ENCODE measurements at regions not wholly inside any gene's neighbourhood (a gene's known extent, or its start where the extent isn't known, plus 50 kb on each side); places are given as distances from the start of the nearest gene placed in this dataset.

- TF ChIP-seq CTCF (conservative IDR thresholded peaks at IDR 0.05): no peak
Measured at GRCh38 chr13:86447479-86447878, 648.3 kb upstream of the SLITRK6 start.

GRCh38 chr13:86462011-86462410 is 662.8 kb upstream of the SLITRK6 start:
- H3K36me3 Mint-ChIP-seq: no peaks in the 10 kb centered on the region
- H3K4me3 Mint-ChIP-seq: no peak overlapping the region
- no peak for DNase-seq (ENCODE audit: extremely low spot score, unreplicated experiment)
- no peaks in the 10 kb centered on the region for H3K4me1 Mint-ChIP-seq (ENCODE audit: unreplicated experiment)
- no peak for TF ChIP-seq CTCF (conservative IDR thresholded peaks at IDR 0.05)
- H3K27ac Mint-ChIP-seq: no peak overlapping the region
- H3K9me3 Mint-ChIP-seq: no peaks in the 10 kb centered on the region
- H3K27me3 Mint-ChIP-seq: peaks cover 4% of the 10 kb centered on the region

More at GRCh38 chr13:86447479-86447878, 648.3 kb upstream of the SLITRK6 start:
- Mint-ChIP-seq H3K27ac (no peak overlapping the region), H3K4me3 (no peak overlapping the region), H3K4me1 (ENCODE audit: unreplicated experiment) (peaks cover 9% of the 10 kb centered on the region), H3K9me3 (no peaks in the 10 kb centered on the region), H3K27me3 (no peaks in the 10 kb centered on the region), H3K36me3 (no peaks in the 10 kb centered on the region)
- no peak for DNase-seq (ENCODE audit: extremely low spot score, unreplicated experiment)

- Mint-ChIP-seq H3K9me3 (no peaks in the 10 kb centered on the region), H3K27me3 (peaks cover 4% of the 10 kb centered on the region), H3K4me3 (no peak overlapping the region), H3K27ac (no peak overlapping the region), H3K36me3 (no peaks in the 10 kb centered on the region), H3K4me1 (ENCODE audit: unreplicated experiment) (no peaks in the 10 kb centered on the region)
- TF ChIP-seq CTCF (conservative IDR thresholded peaks at IDR 0.05): peak; percentile 58
- no peak for DNase-seq (ENCODE audit: extremely low spot score, unreplicated experiment)
Measured at GRCh38 chr13:86464193-86464592, 665.0 kb upstream of the SLITRK6 start.

GRCh38 chr13:86474971-86475370 is 675.8 kb upstream of the SLITRK6 start:
- no peaks in the 10 kb centered on the region for H3K36me3 Mint-ChIP-seq
- no peak for TF ChIP-seq CTCF (conservative IDR thresholded peaks at IDR 0.05)
- no peaks in the 10 kb centered on the region for H3K4me1 Mint-ChIP-seq (ENCODE audit: unreplicated experiment)
- no peaks in the 10 kb centered on the region for H3K9me3 Mint-ChIP-seq
- no peak overlapping the region for H3K27ac Mint-ChIP-seq
- H3K4me3 Mint-ChIP-seq: no peak overlapping the region
- H3K27me3 Mint-ChIP-seq: no peaks in the 10 kb centered on the region
- no peak for DNase-seq (ENCODE audit: extremely low spot score, unreplicated experiment)

GRCh38 chr13:86476656-86477055 is 677.4 kb upstream of the SLITRK6 start:
- Mint-ChIP-seq H3K4me1 (ENCODE audit: unreplicated experiment) (no peaks in the 10 kb centered on the region), H3K36me3 (no peaks in the 10 kb centered on the region), H3K27me3 (no peaks in the 10 kb centered on the region), H3K4me3 (no peak overlapping the region), H3K27ac (no peak overlapping the region), H3K9me3 (no peaks in the 10 kb centered on the region)
- no peak for TF ChIP-seq CTCF (conservative IDR thresholded peaks at IDR 0.05)
- no peak for DNase-seq (ENCODE audit: extremely low spot score, unreplicated experiment)

- H3K27ac Mint-ChIP-seq: no peak overlapping the region
- no peaks in the 10 kb centered on the region for H3K4me1 Mint-ChIP-seq (ENCODE audit: unreplicated experiment)
- no peaks in the 10 kb centered on the region for H3K9me3 Mint-ChIP-seq
- no peak overlapping the region for H3K4me3 Mint-ChIP-seq
- TF ChIP-seq CTCF (conservative IDR thresholded peaks at IDR 0.05): no peak
- no peak for DNase-seq (ENCODE audit: extremely low spot score, unreplicated experiment)
- H3K36me3 Mint-ChIP-seq: no peaks in the 10 kb centered on the region
- H3K27me3 Mint-ChIP-seq: no peaks in the 10 kb centered on the region
Measured at GRCh38 chr13:86486582-86486981, 687.4 kb upstream of the SLITRK6 start.

Data from type B pancreatic cell (in vitro differentiated cells).